PC-9 (cell line): ENCODE measurements at regions not wholly inside any gene's neighbourhood (a gene's known extent, or its start where the extent isn't known, plus 50 kb on each side); places are given as distances from the start of the nearest gene placed in this dataset.

Source experiments
- CTCF ChIP-seq: fragments of 200-600 bp; sonication (generic); conservative IDR thresholded peaks from 2 replicates; pipeline ENCODE4 v1.6.1; 2017; ENCODE audit warnings: mixed run types, antibody characterized with exemption, mild to moderate bottlenecking, moderate library complexity
- EZH2 ChIP-seq: fragments of 200-600 bp; sonication (generic); IDR thresholded peaks from 2 replicates; pipeline ENCODE4 v1.8.0; 2017; ENCODE audit warnings: antibody characterized with exemption, low read depth

GRCh38 chr12:75827061-75827460 lies 204.5 kb downstream of the PHLDA1 start:
- no peak for TF ChIP-seq EZH2
- TF ChIP-seq CTCF = no peak
